OCI-LY3 (cell line): ENCODE measurements at regions not wholly inside any gene's neighbourhood (a gene's known extent, or its start where the extent isn't known, plus 50 kb on each side); places are given as distances from the start of the nearest gene placed in this dataset.

Source experiments
- H2AFZ ChIP-seq: fragments of 200-600, 300-600 bp; shearing (Covaris generic); 2 replicates; pipeline ENCODE4 v1.6.0; 2014; ENCODE audit warnings: antibody characterized with exemption, low read depth, low read length
- H3K27ac ChIP-seq: fragments of 200-600, 300-600 bp; sonication (generic); 2 replicates; pipeline ENCODE4 v1.5.1; 2014; ENCODE audit warnings: mild to moderate bottlenecking, low read length, moderate library complexity, mixed read lengths
- H3K27me3 ChIP-seq: fragments of 200-600, 300-600 bp; sonication (generic); 2 replicates; pipeline ENCODE4 v1.6.1; 2014; ENCODE audit warnings: low read depth, low read length, mixed read lengths
- H3K36me3 ChIP-seq: fragments of 200-600, 300-600 bp; sonication (generic); replicated peaks from 2 replicates; pipeline ENCODE3; 2014; ENCODE audit warnings: low read depth, low read length, mixed read lengths
- H3K4me1 ChIP-seq: fragments of 300-600, 200-600 bp; sonication (generic); 2 replicates; pipeline ENCODE4 v1.6.1; 2014; ENCODE audit warnings: low read length, mixed read lengths
- H3K4me2 ChIP-seq: fragments of 200-600, 300-600 bp; sonication (generic); 2 replicates; pipeline ENCODE4 v1.6.1; 2014; ENCODE audit warnings: low read length, mixed read lengths
- H3K4me3 ChIP-seq: fragments of 300-600, 200-600 bp; sonication (generic); 2 replicates; pipeline ENCODE4 v1.5.1; 2014; ENCODE audit warnings: antibody characterized with exemption, mild to moderate bottlenecking, low read length, moderate library complexity
- H3K79me2 ChIP-seq: fragments of 300-600, 200-600 bp; shearing (Covaris generic); 2 replicates; pipeline ENCODE4 v1.6.1; 2014; ENCODE audit warnings: mild to moderate bottlenecking, low read length, mixed read lengths
- H3K9ac ChIP-seq: fragments of 300-600, 200-600 bp; shearing (Covaris generic); 2 replicates; pipeline ENCODE4 v1.6.0; 2014; ENCODE audit warnings: mild to moderate bottlenecking, low read length, moderate library complexity
- H3K9me3 ChIP-seq: fragments of 200-600, 300-600 bp; shearing (Covaris generic); 2 replicates; pipeline ENCODE4 v1.6.1; 2014; ENCODE audit warnings: low read length, mixed read lengths; ENCODE audit not compliant: insufficient read depth
- H4K20me1 ChIP-seq: fragments of 200-600, 300-600 bp; sonication (generic); 2 replicates; pipeline ENCODE4 v1.6.1; 2016; ENCODE audit warnings: low read length, mixed read lengths; ENCODE audit not compliant: insufficient read depth
- EZH2phosphoT487 ChIP-seq: fragments of 200-600 bp; shearing (Covaris generic); IDR thresholded peaks from 2 replicates; pipeline ENCODE4 v1.6.1; 2018; ENCODE audit warnings: antibody characterized with exemption, mixed run types, low read depth
- TF ChIP-seq, protein P1 (sequence below): fragments of 200-600, 300-600 bp; sonication (generic); IDR thresholded peaks from 2 replicates; pipeline ENCODE4 v1.5.1; 2014; ENCODE audit warnings: antibody characterized with exemption, low read length, low read depth

DNA sequence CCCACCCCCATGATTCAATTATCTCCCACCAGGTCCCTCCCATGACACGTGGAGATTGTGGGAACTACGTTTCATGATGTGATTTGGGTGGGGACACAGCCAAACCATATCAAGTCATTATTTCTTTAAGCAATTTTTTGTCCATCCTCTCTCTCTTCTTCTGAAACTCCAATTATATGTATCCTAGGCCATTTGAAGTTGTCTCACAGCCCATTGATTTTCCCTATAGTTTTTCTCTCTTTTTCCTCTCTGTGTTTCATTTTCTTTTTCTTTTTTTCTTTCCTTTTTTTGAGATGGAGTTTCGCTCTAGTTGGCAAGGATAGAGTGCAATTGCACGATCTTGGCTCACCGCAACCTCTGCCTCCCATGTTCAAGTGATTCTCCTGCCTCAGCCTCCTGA lies 101.9 kb upstream of the CXCL14 start:
- no peak overlapping the region for H3K4me2 ChIP-seq
- H3K36me3 ChIP-seq = no peaks in the 10 kb centered on the region
- H3K4me1 ChIP-seq = no peaks in the 10 kb centered on the region
- no peak overlapping the region for H2AFZ ChIP-seq
- H3K27ac ChIP-seq = no peak overlapping the region
- no peaks in the 10 kb centered on the region for H4K20me1 ChIP-seq
- no peak overlapping the region for H3K9ac ChIP-seq
- TF ChIP-seq, protein P1, sequence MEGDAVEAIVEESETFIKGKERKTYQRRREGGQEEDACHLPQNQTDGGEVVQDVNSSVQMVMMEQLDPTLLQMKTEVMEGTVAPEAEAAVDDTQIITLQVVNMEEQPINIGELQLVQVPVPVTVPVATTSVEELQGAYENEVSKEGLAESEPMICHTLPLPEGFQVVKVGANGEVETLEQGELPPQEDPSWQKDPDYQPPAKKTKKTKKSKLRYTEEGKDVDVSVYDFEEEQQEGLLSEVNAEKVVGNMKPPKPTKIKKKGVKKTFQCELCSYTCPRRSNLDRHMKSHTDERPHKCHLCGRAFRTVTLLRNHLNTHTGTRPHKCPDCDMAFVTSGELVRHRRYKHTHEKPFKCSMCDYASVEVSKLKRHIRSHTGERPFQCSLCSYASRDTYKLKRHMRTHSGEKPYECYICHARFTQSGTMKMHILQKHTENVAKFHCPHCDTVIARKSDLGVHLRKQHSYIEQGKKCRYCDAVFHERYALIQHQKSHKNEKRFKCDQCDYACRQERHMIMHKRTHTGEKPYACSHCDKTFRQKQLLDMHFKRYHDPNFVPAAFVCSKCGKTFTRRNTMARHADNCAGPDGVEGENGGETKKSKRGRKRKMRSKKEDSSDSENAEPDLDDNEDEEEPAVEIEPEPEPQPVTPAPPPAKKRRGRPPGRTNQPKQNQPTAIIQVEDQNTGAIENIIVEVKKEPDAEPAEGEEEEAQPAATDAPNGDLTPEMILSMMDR = no peak
- TF ChIP-seq EZH2phosphoT487 = no peak
- no peaks in the 10 kb centered on the region for H3K9me3 ChIP-seq
- H3K79me2 ChIP-seq = no peaks in the 10 kb centered on the region
- H3K27me3 ChIP-seq = no peaks in the 10 kb centered on the region
- H3K4me3 ChIP-seq = no peak overlapping the region

- H3K4me2 ChIP-seq = no peak overlapping the region
- H3K4me3 ChIP-seq = no peak overlapping the region
- no peaks in the 10 kb centered on the region for H3K27me3 ChIP-seq
- H3K9me3 ChIP-seq = no peaks in the 10 kb centered on the region
- no peak overlapping the region for H2AFZ ChIP-seq
- no peaks in the 10 kb centered on the region for H3K79me2 ChIP-seq
- no peak overlapping the region for H3K27ac ChIP-seq
- H3K4me1 ChIP-seq = no peaks in the 10 kb centered on the region
- no peaks in the 10 kb centered on the region for H4K20me1 ChIP-seq
- no peak overlapping the region for H3K9ac ChIP-seq
- no peak for TF ChIP-seq EZH2phosphoT487
- TF ChIP-seq, protein P1 = no peak
- H3K36me3 ChIP-seq = no peaks in the 10 kb centered on the region
These were observed 100.0 kb upstream of the CXCL14 start for GRCh38 chr5:135678640-135679268.

GRCh38 chr5:135671966-135672365 lies 93.2 kb upstream of the CXCL14 start:
- H3K9ac ChIP-seq = no peak overlapping the region
- H3K79me2 ChIP-seq = no peaks in the 10 kb centered on the region
- no peak overlapping the region for H3K4me3 ChIP-seq
- H4K20me1 ChIP-seq = no peaks in the 10 kb centered on the region
- TF ChIP-seq, protein P1 = no peak
- no peak for TF ChIP-seq EZH2phosphoT487
- H3K36me3 ChIP-seq = no peaks in the 10 kb centered on the region
- no peaks in the 10 kb centered on the region for H3K9me3 ChIP-seq
- no peak overlapping the region for H3K4me2 ChIP-seq
- H3K27ac ChIP-seq = no peak overlapping the region
- no peak overlapping the region for H2AFZ ChIP-seq
- no peaks in the 10 kb centered on the region for H3K27me3 ChIP-seq
- no peaks in the 10 kb centered on the region for H3K4me1 ChIP-seq

DNA sequence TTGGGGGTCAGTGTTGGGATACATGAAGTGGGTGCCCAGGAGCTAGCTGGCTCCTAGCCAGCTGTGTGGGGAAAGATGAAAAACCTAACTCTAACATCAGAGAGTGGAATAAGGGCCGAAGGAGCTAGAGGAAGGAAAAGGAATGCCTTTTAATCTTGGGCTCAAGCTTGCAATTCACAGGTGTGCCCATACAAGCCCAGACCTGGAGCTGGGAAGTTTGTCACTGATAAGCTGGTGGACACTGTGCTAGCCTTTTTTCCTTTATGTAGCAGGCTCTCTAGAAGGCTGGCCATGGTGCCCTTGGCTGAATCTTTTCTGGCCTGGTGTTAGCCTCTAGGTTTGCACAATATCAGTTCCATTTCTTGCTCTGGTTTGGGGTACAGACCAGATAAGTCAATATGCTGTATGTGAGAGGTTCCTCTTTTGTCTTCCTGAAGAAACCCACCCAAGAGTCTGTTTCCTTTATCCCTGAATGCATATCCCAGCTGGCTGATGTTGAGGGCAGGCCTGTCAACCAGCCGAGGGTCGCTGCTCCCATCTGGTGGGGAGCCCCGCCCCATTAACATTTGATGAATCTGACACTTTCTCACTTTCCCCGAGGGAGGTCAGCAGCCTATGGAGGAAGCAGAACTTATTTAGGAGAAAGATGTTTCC lies 92.4 kb upstream of the CXCL14 start:
- H3K9me3 ChIP-seq = no peaks in the 10 kb centered on the region
- no peak for TF ChIP-seq EZH2phosphoT487
- TF ChIP-seq, protein P1 = no peak
- H3K27me3 ChIP-seq = no peaks in the 10 kb centered on the region
- no peak overlapping the region for H3K9ac ChIP-seq
- H3K27ac ChIP-seq = no peak overlapping the region
- no peak overlapping the region for H2AFZ ChIP-seq
- no peaks in the 10 kb centered on the region for H3K79me2 ChIP-seq
- H4K20me1 ChIP-seq = no peaks in the 10 kb centered on the region
- H3K36me3 ChIP-seq = no peaks in the 10 kb centered on the region
- no peaks in the 10 kb centered on the region for H3K4me1 ChIP-seq
- H3K4me3 ChIP-seq = no peak overlapping the region
- no peak overlapping the region for H3K4me2 ChIP-seq
